Neuron (in vitro differentiated cells): ENCODE measurements at regions not wholly inside any gene's neighbourhood (a gene's known extent, or its start where the extent isn't known, plus 50 kb on each side); places are given as distances from the start of the nearest gene placed in this dataset.

Experiments
- H2AFZ ChIP-seq: one replicate; pipeline ENCODE4 v1.6.1; 2013; ENCODE audit warnings: low read depth, mild to moderate bottlenecking, inconsistent platforms, low read length, moderate library complexity
- H3K27me3 ChIP-seq: one replicate; pipeline ENCODE4 v1.6.1; 2013; ENCODE audit warnings: low read length; ENCODE audit not compliant: insufficient read depth
- H3K36me3 ChIP-seq: one replicate; pipeline ENCODE4 v1.6.1; 2013; ENCODE audit warnings: low read length; ENCODE audit not compliant: insufficient read depth
- H3K4me1 ChIP-seq: one replicate; pipeline ENCODE4 v1.6.1; 2013; ENCODE audit warnings: low read length; ENCODE audit not compliant: insufficient read depth
- H3K4me3 ChIP-seq: 2 replicates; pipeline ENCODE4 v1.5.1; 2013; ENCODE audit warnings: mild to moderate bottlenecking, low read length, moderate library complexity
- H3K9me3 ChIP-seq: one replicate; pipeline ENCODE4 v1.6.1; 2013; ENCODE audit warnings: low read length

- H3K4me1 ChIP-seq: no peaks in the 10 kb centered on the region
- H3K4me3 ChIP-seq: no peak overlapping the region
- no peaks in the 10 kb centered on the region for H3K36me3 ChIP-seq
- H3K9me3 ChIP-seq: no peaks in the 10 kb centered on the region
- H3K27me3 ChIP-seq: no peaks in the 10 kb centered on the region
- no peak overlapping the region for H2AFZ ChIP-seq
These were observed 240.0 kb upstream of the ARHGEF26 start for GRCh38 chr3:153881201-153881600.

- Histone ChIP-seq H3K36me3 (no peaks in the 10 kb centered on the region), H3K27me3 (no peaks in the 10 kb centered on the region), H2AFZ (no peak overlapping the region), H3K4me3 (no peak overlapping the region), H3K9me3 (no peaks in the 10 kb centered on the region), H3K4me1 (no peaks in the 10 kb centered on the region)
These were observed 235.8 kb upstream of the ARHGEF26 start for GRCh38 chr3:153885359-153885758.

- no peaks in the 10 kb centered on the region for H3K4me1 ChIP-seq
- H3K4me3 ChIP-seq: no peak overlapping the region
- no peaks in the 10 kb centered on the region for H3K9me3 ChIP-seq
- no peaks in the 10 kb centered on the region for H3K27me3 ChIP-seq
- H2AFZ ChIP-seq: no peak overlapping the region
- H3K36me3 ChIP-seq: no peaks in the 10 kb centered on the region
These were observed 231.3 kb upstream of the ARHGEF26 start for GRCh38 chr3:153889905-153890334.

GRCh38 chr3:153892126-153892525, 229.1 kb upstream of the ARHGEF26 start:
- Histone ChIP-seq H3K36me3 (no peaks in the 10 kb centered on the region), H3K9me3 (no peaks in the 10 kb centered on the region), H3K4me3 (no peak overlapping the region), H2AFZ (no peak overlapping the region), H3K27me3 (no peaks in the 10 kb centered on the region), H3K4me1 (no peaks in the 10 kb centered on the region)

- Histone ChIP-seq H3K4me3 (no peak overlapping the region), H3K27me3 (no peaks in the 10 kb centered on the region), H3K9me3 (no peaks in the 10 kb centered on the region), H3K4me1 (peaks cover 3% of the 10 kb centered on the region), H3K36me3 (no peaks in the 10 kb centered on the region), H2AFZ (no peak overlapping the region)
These were observed 226.3 kb upstream of the ARHGEF26 start for GRCh38 chr3:153894857-153895256.

GRCh38 chr3:153896197-153896596, 225.0 kb upstream of the ARHGEF26 start:
- H3K4me1 ChIP-seq: peaks cover 8% of the 10 kb centered on the region
- H2AFZ ChIP-seq: no peak overlapping the region
- no peak overlapping the region for H3K4me3 ChIP-seq
- H3K36me3 ChIP-seq: no peaks in the 10 kb centered on the region
- no peaks in the 10 kb centered on the region for H3K9me3 ChIP-seq
- H3K27me3 ChIP-seq: no peaks in the 10 kb centered on the region

GRCh38 chr3:153897025-153897723, 224.0 kb upstream of the ARHGEF26 start:
- Histone ChIP-seq H3K9me3 (no peaks in the 10 kb centered on the region), H3K4me1 (peaks cover 9% of the 10 kb centered on the region), H3K4me3 (no peak overlapping the region), H3K27me3 (no peaks in the 10 kb centered on the region), H2AFZ (no peak overlapping the region), H3K36me3 (no peaks in the 10 kb centered on the region)

- H2AFZ ChIP-seq: no peak overlapping the region
- H3K4me3 ChIP-seq: no peak overlapping the region
- H3K27me3 ChIP-seq: no peaks in the 10 kb centered on the region
- H3K4me1 ChIP-seq: peaks cover 9% of the 10 kb centered on the region
- H3K9me3 ChIP-seq: no peaks in the 10 kb centered on the region
- H3K36me3 ChIP-seq: no peaks in the 10 kb centered on the region
These were observed 223.3 kb upstream of the ARHGEF26 start for GRCh38 chr3:153897842-153898241.

GRCh38 chr3:153901152-153901551, 220.0 kb upstream of the ARHGEF26 start:
- no peak overlapping the region for H2AFZ ChIP-seq
- peaks cover 9% of the 10 kb centered on the region for H3K4me1 ChIP-seq
- no peak overlapping the region for H3K4me3 ChIP-seq
- no peaks in the 10 kb centered on the region for H3K27me3 ChIP-seq
- no peaks in the 10 kb centered on the region for H3K9me3 ChIP-seq
- no peaks in the 10 kb centered on the region for H3K36me3 ChIP-seq

GRCh38 chr3:153901991-153902390, 219.2 kb upstream of the ARHGEF26 start:
- H3K9me3 ChIP-seq: no peaks in the 10 kb centered on the region
- H3K36me3 ChIP-seq: no peaks in the 10 kb centered on the region
- no peak overlapping the region for H2AFZ ChIP-seq
- no peaks in the 10 kb centered on the region for H3K27me3 ChIP-seq
- no peak overlapping the region for H3K4me3 ChIP-seq
- peaks cover 9% of the 10 kb centered on the region for H3K4me1 ChIP-seq

GRCh38 chr3:153903430-153903829, 217.8 kb upstream of the ARHGEF26 start:
- peaks cover 6% of the 10 kb centered on the region for H3K4me1 ChIP-seq
- H3K36me3 ChIP-seq: no peaks in the 10 kb centered on the region
- no peak overlapping the region for H3K4me3 ChIP-seq
- no peaks in the 10 kb centered on the region for H3K27me3 ChIP-seq
- H3K9me3 ChIP-seq: no peaks in the 10 kb centered on the region
- H2AFZ ChIP-seq: no peak overlapping the region

GRCh38 chr3:153906366-153906765, 214.8 kb upstream of the ARHGEF26 start:
- Histone ChIP-seq H3K4me1 (no peaks in the 10 kb centered on the region), H3K9me3 (no peaks in the 10 kb centered on the region), H3K36me3 (no peaks in the 10 kb centered on the region), H2AFZ (no peak overlapping the region), H3K4me3 (no peak overlapping the region), H3K27me3 (no peaks in the 10 kb centered on the region)

- Histone ChIP-seq H3K4me3 (no peak overlapping the region), H3K4me1 (no peaks in the 10 kb centered on the region), H2AFZ (no peak overlapping the region), H3K36me3 (no peaks in the 10 kb centered on the region), H3K9me3 (no peaks in the 10 kb centered on the region), H3K27me3 (no peaks in the 10 kb centered on the region)
These were observed 210.8 kb upstream of the ARHGEF26 start for GRCh38 chr3:153910387-153910786.

GRCh38 chr3:153911116-153911515, 210.1 kb upstream of the ARHGEF26 start:
- Histone ChIP-seq H3K27me3 (no peaks in the 10 kb centered on the region), H3K9me3 (no peaks in the 10 kb centered on the region), H3K36me3 (no peaks in the 10 kb centered on the region), H3K4me3 (no peak overlapping the region), H2AFZ (no peak overlapping the region), H3K4me1 (no peaks in the 10 kb centered on the region)
